ENCODE measurements at regions not wholly inside any gene's neighbourhood (a gene's known extent, or its start where the extent isn't known, plus 50 kb on each side); places are given as distances from the start of the nearest gene placed in this dataset.

GRCh38 chr1:116277840-116278540 is 95.1 kb upstream of the ATP1A1 start:
- TF ChIP-seq, protein P1, sequence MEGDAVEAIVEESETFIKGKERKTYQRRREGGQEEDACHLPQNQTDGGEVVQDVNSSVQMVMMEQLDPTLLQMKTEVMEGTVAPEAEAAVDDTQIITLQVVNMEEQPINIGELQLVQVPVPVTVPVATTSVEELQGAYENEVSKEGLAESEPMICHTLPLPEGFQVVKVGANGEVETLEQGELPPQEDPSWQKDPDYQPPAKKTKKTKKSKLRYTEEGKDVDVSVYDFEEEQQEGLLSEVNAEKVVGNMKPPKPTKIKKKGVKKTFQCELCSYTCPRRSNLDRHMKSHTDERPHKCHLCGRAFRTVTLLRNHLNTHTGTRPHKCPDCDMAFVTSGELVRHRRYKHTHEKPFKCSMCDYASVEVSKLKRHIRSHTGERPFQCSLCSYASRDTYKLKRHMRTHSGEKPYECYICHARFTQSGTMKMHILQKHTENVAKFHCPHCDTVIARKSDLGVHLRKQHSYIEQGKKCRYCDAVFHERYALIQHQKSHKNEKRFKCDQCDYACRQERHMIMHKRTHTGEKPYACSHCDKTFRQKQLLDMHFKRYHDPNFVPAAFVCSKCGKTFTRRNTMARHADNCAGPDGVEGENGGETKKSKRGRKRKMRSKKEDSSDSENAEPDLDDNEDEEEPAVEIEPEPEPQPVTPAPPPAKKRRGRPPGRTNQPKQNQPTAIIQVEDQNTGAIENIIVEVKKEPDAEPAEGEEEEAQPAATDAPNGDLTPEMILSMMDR (IDR thresholded peaks at IDR 0.05; ENCODE audit: control extremely low read depth, extremely low read depth): no peak
- Histone ChIP-seq H3K4me3 (no peak overlapping the region), H3K9ac (ENCODE audit: insufficient read depth in 1 of 2, low read length in 2 of 2) (no peak overlapping the region), H3K27me3 (ENCODE audit: control insufficient read depth in 3 of 3, insufficient read depth in 3 of 3, low read length in 2 of 3) (no peaks in the 10 kb centered on the region), H3K9me3 (ENCODE audit: control insufficient read depth in 4 of 4, insufficient read depth in 3 of 4, low read length in 3 of 4) (no peaks in the 10 kb centered on the region), H3K27ac (ENCODE audit: low read depth in 1 of 2, low read length in 1 of 2) (no peak overlapping the region), H3K4me1 (ENCODE audit: control insufficient read depth in 5 of 5, insufficient read depth in 5 of 5, low read length in 5 of 5) (no peaks in the 10 kb centered on the region), H3K36me3 (ENCODE audit: control insufficient read depth in 4 of 4, insufficient read depth in 4 of 4, low read length in 4 of 4) (no peaks in the 10 kb centered on the region)
- DNase-seq: no peak
- ATAC-seq (ENCODE audit: insufficient read depth, low FRiP score): no peak
- WGBS, 2 donors: 66 to 80% methylated on average over 6 of the region's 6 CpGs

DNA sequence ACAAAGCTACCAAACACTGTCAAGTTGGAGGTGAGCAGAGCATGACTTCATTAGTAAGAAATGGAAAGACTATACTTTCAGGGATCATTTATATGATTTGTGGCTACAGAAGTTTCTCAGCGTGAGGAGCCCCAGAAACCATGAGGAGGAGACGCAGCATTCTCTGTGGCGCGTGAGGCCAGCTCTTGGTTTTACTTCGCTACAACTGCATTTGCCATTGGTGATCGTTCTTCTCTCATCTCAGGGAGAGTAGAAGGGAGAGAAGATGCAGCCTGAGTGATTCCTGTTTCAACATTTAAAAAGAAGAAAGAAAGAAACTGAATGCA is 94.5 kb upstream of the ATP1A1 start:
- ATAC-seq (ENCODE audit: insufficient read depth, low FRiP score): no peak

GRCh38 chr1:116279715-116280114 is 93.3 kb upstream of the ATP1A1 start:
- ATAC-seq (ENCODE audit: insufficient read depth, low FRiP score) (no peak), DNase-seq (no peak)
- Histone ChIP-seq H3K9ac (ENCODE audit: insufficient read depth in 1 of 2, low read length in 2 of 2) (no peak overlapping the region), H3K4me3 (no peak overlapping the region), H3K9me3 (ENCODE audit: control insufficient read depth in 4 of 4, insufficient read depth in 3 of 4, low read length in 3 of 4) (no peaks in the 10 kb centered on the region), H3K27me3 (ENCODE audit: control insufficient read depth in 3 of 3, insufficient read depth in 3 of 3, low read length in 2 of 3) (no peaks in the 10 kb centered on the region), H3K36me3 (ENCODE audit: control insufficient read depth in 4 of 4, insufficient read depth in 4 of 4, low read length in 4 of 4) (no peaks in the 10 kb centered on the region), H3K27ac (ENCODE audit: low read depth in 1 of 2, low read length in 1 of 2) (no peak overlapping the region), H3K4me1 (ENCODE audit: control insufficient read depth in 5 of 5, insufficient read depth in 5 of 5, low read length in 5 of 5) (no peaks in the 10 kb centered on the region)
- 73 to 89% methylated on average over 3 of the region's 3 CpGs for WGBS, 2 donors
- TF ChIP-seq, protein P1 (IDR thresholded peaks at IDR 0.05; ENCODE audit: control extremely low read depth, extremely low read depth): no peak

More for the DNA sequence above, 94.5 kb upstream of the ATP1A1 start:
- WGBS, 2 donors: 94 to 96% methylated on average over 6 of the region's 6 CpGs
- TF ChIP-seq, protein P1 (IDR thresholded peaks at IDR 0.05; ENCODE audit: control extremely low read depth, extremely low read depth): no peak
- Histone ChIP-seq H3K9me3 (ENCODE audit: control insufficient read depth in 4 of 4, insufficient read depth in 3 of 4, low read length in 3 of 4) (no peaks in the 10 kb centered on the region), H3K27me3 (ENCODE audit: control insufficient read depth in 3 of 3, insufficient read depth in 3 of 3, low read length in 2 of 3) (no peaks in the 10 kb centered on the region), H3K4me1 (ENCODE audit: control insufficient read depth in 5 of 5, insufficient read depth in 5 of 5, low read length in 5 of 5) (no peaks in the 10 kb centered on the region), H3K9ac (ENCODE audit: insufficient read depth in 1 of 2, low read length in 2 of 2) (no peak overlapping the region), H3K27ac (ENCODE audit: low read depth in 1 of 2, low read length in 1 of 2) (no peak overlapping the region), H3K4me3 (no peak overlapping the region), H3K36me3 (ENCODE audit: control insufficient read depth in 4 of 4, insufficient read depth in 4 of 4, low read length in 4 of 4) (no peaks in the 10 kb centered on the region)
- DNase-seq: no peak

All from lung (tissue), 11 donors.